ENCODE measurements at regions not wholly inside any gene's neighbourhood (a gene's known extent, or its start where the extent isn't known, plus 50 kb on each side); places are given as distances from the start of the nearest gene placed in this dataset.
"Not testable (repeated sequence)": the region's sequence is repeated elsewhere in the genome, so short reads cannot be mapped to it uniquely, and the experiment has no call there.

- Histone ChIP-seq H3K36me3 (no peaks in the 10 kb centered on the region), H3K27ac (replicated peaks) (no peak overlapping the region), H3K4me1 (peaks cover 29% of the 10 kb centered on the region), H3K9me3 (replicated peaks) (no peaks in the 10 kb centered on the region), H3K4me3 (no peak overlapping the region), H3K27me3 (ENCODE audit: low read depth) (no peaks in the 10 kb centered on the region)
- TF ChIP-seq CTCF (IDR thresholded peaks at IDR 0.05; ENCODE audit: borderline replicate concordance): no peak
- DNase-seq: no peak
- intact Hi-C loops (cut with micrococcal nuclease): no loop called here
Measured at GRCh38 chr5:57736716-57737115, 254.1 kb upstream of the ACTBL2 start.

GRCh38 chr5:57735279-57736153, 252.9 kb upstream of the ACTBL2 start:
- H3K9me3 ChIP-seq (replicated peaks); H3K4me3 ChIP-seq; H3K36me3 ChIP-seq; H3K27me3 ChIP-seq (ENCODE audit: low read depth); intact Hi-C loops (cut with micrococcal nuclease); DNase-seq; H3K27ac ChIP-seq (replicated peaks): not testable (repeated sequence)
- peaks cover 29% of the 10 kb centered on the region for H3K4me1 ChIP-seq

DNA sequence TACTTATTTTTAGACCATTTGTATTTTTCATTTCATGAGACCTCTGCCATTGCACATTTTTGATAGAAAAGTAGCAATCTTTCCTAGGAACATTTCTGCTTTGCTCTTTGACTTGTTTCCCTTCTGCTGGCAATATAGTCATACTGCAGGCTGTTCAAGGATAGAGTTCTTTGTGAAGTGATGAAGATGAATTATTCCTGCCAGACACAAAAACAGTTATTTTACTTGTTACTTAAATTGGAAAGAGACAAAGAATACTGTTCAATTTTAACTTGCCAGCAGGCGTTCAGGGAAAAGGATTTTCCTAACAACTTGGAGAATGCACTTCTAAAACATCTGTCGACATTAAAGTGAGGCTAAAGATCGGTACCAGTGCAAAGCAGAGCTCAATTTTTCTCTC, 251.7 kb upstream of the ACTBL2 start:
- H3K27ac ChIP-seq (replicated peaks): no peak overlapping the region
- TF ChIP-seq CTCF (IDR thresholded peaks at IDR 0.05; ENCODE audit: borderline replicate concordance): no peak
- no peaks in the 10 kb centered on the region for H3K27me3 ChIP-seq (ENCODE audit: low read depth)
- no peak overlapping the region for H3K4me3 ChIP-seq
- H3K9me3 ChIP-seq (replicated peaks): no peaks in the 10 kb centered on the region
- no peak for DNase-seq
- intact Hi-C loops (cut with micrococcal nuclease): no loop called here
- H3K36me3 ChIP-seq: no peaks in the 10 kb centered on the region
- H3K4me1 ChIP-seq: peaks cover 29% of the 10 kb centered on the region

DNA sequence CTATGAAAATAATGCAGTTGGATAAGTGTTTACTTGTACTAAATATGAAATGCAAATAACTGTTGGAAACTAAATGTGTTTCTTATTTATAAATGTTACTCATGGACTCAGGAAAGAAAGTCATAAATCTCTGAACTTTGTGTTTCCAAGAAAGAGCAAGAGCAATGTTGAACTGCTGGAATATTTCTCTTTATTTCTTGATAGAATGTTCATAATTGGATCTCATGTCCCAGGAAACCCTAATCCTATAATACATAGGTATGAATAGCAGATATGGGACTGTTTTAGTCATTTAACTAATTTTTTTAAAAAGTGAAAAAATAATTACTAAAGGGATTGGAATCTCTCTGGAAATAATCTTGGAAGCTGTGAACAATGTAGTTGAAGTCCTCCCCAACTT, 245.0 kb upstream of the ACTBL2 start:
- H3K27me3 ChIP-seq (ENCODE audit: low read depth): no peaks in the 10 kb centered on the region
- intact Hi-C loops (cut with micrococcal nuclease): no loop called here
- TF ChIP-seq CTCF (IDR thresholded peaks at IDR 0.05; ENCODE audit: borderline replicate concordance): no peak

DNA sequence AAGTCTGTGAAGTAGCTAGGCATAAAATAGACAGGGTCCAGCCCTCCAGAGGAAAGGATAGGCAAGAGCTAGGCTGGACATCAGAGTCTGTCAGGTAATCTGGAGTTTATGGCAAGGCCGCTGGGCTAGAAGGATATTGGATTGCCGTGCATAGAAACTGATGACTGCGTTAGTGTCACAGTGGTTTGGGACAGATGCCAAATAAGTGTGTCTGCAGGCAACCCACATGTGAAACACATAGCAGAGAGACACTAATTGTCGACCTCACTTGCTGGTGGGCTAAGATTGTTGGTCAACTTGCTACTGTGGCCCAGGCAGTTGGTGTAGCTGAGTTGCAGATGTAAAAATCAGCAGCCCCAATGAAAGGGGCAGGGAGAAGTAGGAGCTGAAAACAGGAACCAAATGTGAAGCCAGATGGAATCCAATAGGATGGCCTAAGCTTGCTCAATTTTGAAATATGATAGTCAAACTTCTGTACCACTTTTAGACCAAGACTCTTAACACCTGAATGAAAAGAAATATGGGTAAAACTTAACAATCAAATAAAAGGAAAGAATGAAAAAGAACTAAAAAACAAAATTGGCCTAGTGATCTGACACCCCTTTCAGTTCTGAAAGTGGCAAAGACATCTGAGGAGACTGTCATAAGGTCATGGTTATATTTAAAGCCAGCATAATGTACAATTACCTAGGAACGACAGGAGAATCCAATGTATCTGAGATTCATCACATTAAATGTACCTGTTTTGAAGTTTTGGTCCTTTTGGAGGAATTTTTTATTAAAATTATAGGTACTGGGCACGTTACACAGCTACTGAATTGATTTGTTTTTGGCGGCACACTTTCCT, 243.3 kb upstream of the ACTBL2 start:
- H3K27ac ChIP-seq (replicated peaks): no peak overlapping the region
- H3K4me3 ChIP-seq: no peak overlapping the region
- no peak for DNase-seq
- H3K9me3 ChIP-seq (replicated peaks): peaks cover 11% of the 10 kb centered on the region
- no peak for TF ChIP-seq CTCF (IDR thresholded peaks at IDR 0.05; ENCODE audit: borderline replicate concordance)
- no peaks in the 10 kb centered on the region for H3K36me3 ChIP-seq
- no peaks in the 10 kb centered on the region for H3K27me3 ChIP-seq (ENCODE audit: low read depth)
- intact Hi-C loops (cut with micrococcal nuclease): no loop called here
- no peaks in the 10 kb centered on the region for H3K4me1 ChIP-seq

More for the DNA sequence above, 245.0 kb upstream of the ACTBL2 start:
- Histone ChIP-seq H3K27ac (replicated peaks) (no peak overlapping the region), H3K36me3 (no peaks in the 10 kb centered on the region), H3K4me1 (no peaks in the 10 kb centered on the region), H3K9me3 (replicated peaks) (peaks cover 11% of the 10 kb centered on the region), H3K4me3 (no peak overlapping the region)
- no peak for DNase-seq
